GM12872 (cell line): ENCODE measurements at regions not wholly inside any gene's neighbourhood (a gene's known extent, or its start where the extent isn't known, plus 50 kb on each side); places are given as distances from the start of the nearest gene placed in this dataset.

Experiments used
- CTCF ChIP-seq: IDR thresholded peaks from 3 replicates; pipeline ENCODE4 v1.5.1; 2011; ENCODE audit warnings: low read depth, mild to moderate bottlenecking, low read length, moderate library complexity; ENCODE audit not compliant: insufficient read depth

- TF ChIP-seq CTCF: no peak
These were observed 77.2 kb upstream of the AKIP1 start for GRCh38 chr11:8833568-8834315.

GRCh38 chr11:8834379-8834778, 76.6 kb upstream of the AKIP1 start:
- no peak for TF ChIP-seq CTCF

- TF ChIP-seq CTCF: no peak
These were observed 72.7 kb upstream of the AKIP1 start for GRCh38 chr11:8838248-8838647.

GRCh38 chr11:8839306-8839956, 71.6 kb upstream of the AKIP1 start:
- no peak for TF ChIP-seq CTCF

- TF ChIP-seq CTCF: no peak
These were observed 70.7 kb upstream of the AKIP1 start for GRCh38 chr11:8839957-8840945.

GRCh38 chr11:8841899-8842298, 69.1 kb upstream of the AKIP1 start:
- no peak for TF ChIP-seq CTCF

GRCh38 chr11:8858808-8859207, 52.2 kb upstream of the AKIP1 start:
- TF ChIP-seq CTCF: no peak
